Spleen (tissue), 7 donors: ENCODE measurements at regions not wholly inside any gene's neighbourhood (a gene's known extent, or its start where the extent isn't known, plus 50 kb on each side); places are given as distances from the start of the nearest gene placed in this dataset.

Experiments used
- POLR2A ChIP-seq, 3 donors: fragments of 450-650 bp; IDR thresholded peaks; one replicate each; pipeline ENCODE4 v1.5.1; 2017; ENCODE audit warnings: antibody characterized with exemption in 3 of 3, mild to moderate bottlenecking in 1 of 3
- POLR2AphosphoS5 ChIP-seq, 3 donors: sonication (generic); formaldehyde crosslinking; IDR thresholded peaks; one replicate each; pipeline ENCODE4 v1.5.1; 2017; ENCODE audit warnings: antibody characterized with exemption in 3 of 3
- TF ChIP-seq, protein P1 (sequence below), 11 experiments: fragments of 200-600 bp in 7 of 11; fragments of 450-650 bp in 4 of 11; sonication (generic) in 4 of 11; IDR thresholded peaks in 8 of 11; conservative IDR thresholded peaks in 3 of 11; 1 replicate in 7 of 11; 2 replicates in 4 of 11; pipeline versions ENCODE4 v1.4.0 to v1.8.0; 2016 to 2021; ENCODE audit warnings: antibody characterized with exemption in 11 of 11, inconsistent platforms in 4 of 11, mild to moderate bottlenecking in 1 of 11
- donor health status: DM: no; HTN: no; CAD: no; lungs with moderate emphysema.
- donor health status: DM: no; HTN: no; CAD: no.
- donor health status: DM: no; HTN: no; CAD: no.

DNA sequence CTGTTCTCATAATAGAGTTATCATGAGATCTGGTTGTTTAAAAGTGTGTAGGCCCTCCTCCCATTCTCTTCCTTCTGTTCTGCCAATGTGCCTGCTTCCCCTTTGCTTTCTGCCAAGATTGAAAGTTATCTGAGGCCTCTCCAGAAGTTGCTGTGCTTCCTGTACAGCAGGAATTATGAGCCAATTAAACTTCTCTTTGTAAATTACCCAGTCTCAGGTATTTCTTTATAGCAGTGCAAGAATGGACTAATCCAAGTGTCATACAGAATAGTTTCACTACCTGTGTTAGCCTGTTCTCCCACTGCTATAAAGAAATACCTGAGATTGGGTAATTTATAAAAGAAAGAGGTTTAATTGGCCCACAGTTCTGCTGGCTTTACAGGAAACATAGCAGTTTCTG lies 100.0 kb downstream of the CD24 start:
- TF ChIP-seq, protein P1, sequence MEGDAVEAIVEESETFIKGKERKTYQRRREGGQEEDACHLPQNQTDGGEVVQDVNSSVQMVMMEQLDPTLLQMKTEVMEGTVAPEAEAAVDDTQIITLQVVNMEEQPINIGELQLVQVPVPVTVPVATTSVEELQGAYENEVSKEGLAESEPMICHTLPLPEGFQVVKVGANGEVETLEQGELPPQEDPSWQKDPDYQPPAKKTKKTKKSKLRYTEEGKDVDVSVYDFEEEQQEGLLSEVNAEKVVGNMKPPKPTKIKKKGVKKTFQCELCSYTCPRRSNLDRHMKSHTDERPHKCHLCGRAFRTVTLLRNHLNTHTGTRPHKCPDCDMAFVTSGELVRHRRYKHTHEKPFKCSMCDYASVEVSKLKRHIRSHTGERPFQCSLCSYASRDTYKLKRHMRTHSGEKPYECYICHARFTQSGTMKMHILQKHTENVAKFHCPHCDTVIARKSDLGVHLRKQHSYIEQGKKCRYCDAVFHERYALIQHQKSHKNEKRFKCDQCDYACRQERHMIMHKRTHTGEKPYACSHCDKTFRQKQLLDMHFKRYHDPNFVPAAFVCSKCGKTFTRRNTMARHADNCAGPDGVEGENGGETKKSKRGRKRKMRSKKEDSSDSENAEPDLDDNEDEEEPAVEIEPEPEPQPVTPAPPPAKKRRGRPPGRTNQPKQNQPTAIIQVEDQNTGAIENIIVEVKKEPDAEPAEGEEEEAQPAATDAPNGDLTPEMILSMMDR (IDR thresholded peaks at IDR 0.05 in 8 of 11, conservative IDR thresholded peaks at IDR 0.05 in 3 of 11) = no peak
- TF ChIP-seq POLR2AphosphoS5 (IDR thresholded peaks at IDR 0.05) (no peak), POLR2A (IDR thresholded peaks at IDR 0.05) (no peak)
